Stomach (tissue), 4 donors: ENCODE measurements at regions not wholly inside any gene's neighbourhood (a gene's known extent, or its start where the extent isn't known, plus 50 kb on each side); places are given as distances from the start of the nearest gene placed in this dataset.

Experiments
- POLR2A ChIP-seq, 4 donors: fragments of 450-650 bp; IDR thresholded peaks; one replicate each; pipeline ENCODE4 v1.6.1; 2016; ENCODE audit warnings: antibody characterized with exemption in 4 of 4, control low read depth in 2 of 4, mild to moderate bottlenecking in 1 of 4, moderate library complexity in 1 of 4
- TF ChIP-seq, protein P1 (sequence below), 7 experiments: fragments of 450-650 bp in 4 of 7; fragments of 200-600 bp in 3 of 7; sonication (generic) in 3 of 7; IDR thresholded peaks; one replicate each; pipeline ENCODE4 v1.5.1; 2016 to 2019; ENCODE audit warnings: antibody characterized with exemption in 7 of 7, control low read depth in 2 of 7, mild to moderate bottlenecking in 1 of 7

DNA sequence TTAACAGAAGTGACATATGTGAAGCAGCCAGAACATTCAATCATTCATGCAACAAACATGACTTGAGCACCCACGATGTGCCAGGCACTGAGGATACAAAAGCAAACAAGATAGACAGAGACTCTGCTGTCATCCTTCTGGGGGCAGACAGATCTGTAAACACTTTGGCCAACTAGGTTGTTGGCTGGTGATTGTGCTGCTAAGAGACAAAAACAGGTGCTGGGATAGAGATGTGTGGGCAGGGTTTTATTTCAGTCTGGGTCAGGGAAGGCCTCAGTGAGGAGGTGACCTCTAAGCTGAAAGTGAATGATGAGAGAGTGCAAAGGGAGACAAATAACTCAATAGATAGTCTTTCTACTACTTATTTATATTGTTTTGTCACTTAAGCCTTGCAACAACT, 147.0 kb upstream of the VEPH1 start:
- TF ChIP-seq, protein P1, sequence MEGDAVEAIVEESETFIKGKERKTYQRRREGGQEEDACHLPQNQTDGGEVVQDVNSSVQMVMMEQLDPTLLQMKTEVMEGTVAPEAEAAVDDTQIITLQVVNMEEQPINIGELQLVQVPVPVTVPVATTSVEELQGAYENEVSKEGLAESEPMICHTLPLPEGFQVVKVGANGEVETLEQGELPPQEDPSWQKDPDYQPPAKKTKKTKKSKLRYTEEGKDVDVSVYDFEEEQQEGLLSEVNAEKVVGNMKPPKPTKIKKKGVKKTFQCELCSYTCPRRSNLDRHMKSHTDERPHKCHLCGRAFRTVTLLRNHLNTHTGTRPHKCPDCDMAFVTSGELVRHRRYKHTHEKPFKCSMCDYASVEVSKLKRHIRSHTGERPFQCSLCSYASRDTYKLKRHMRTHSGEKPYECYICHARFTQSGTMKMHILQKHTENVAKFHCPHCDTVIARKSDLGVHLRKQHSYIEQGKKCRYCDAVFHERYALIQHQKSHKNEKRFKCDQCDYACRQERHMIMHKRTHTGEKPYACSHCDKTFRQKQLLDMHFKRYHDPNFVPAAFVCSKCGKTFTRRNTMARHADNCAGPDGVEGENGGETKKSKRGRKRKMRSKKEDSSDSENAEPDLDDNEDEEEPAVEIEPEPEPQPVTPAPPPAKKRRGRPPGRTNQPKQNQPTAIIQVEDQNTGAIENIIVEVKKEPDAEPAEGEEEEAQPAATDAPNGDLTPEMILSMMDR (IDR thresholded peaks at IDR 0.05), result no peak
- no peak for TF ChIP-seq POLR2A (IDR thresholded peaks at IDR 0.05)
